HL-60 (cell line): ENCODE measurements at regions not wholly inside any gene's neighbourhood (a gene's known extent, or its start where the extent isn't known, plus 50 kb on each side); places are given as distances from the start of the nearest gene placed in this dataset.

Source experiments
- CTCF ChIP-seq: IDR thresholded peaks from one replicate; pipeline ENCODE4 v1.5.1; 2011; ENCODE audit warnings: low read length, control low read depth, inconsistent platforms; ENCODE audit not compliant: insufficient read depth
- GABPA ChIP-seq: IDR thresholded peaks from 2 replicates; pipeline ENCODE4 v1.6.1; 2012; ENCODE audit warnings: low read depth
- POLR2AphosphoS5 ChIP-seq: IDR thresholded peaks from 2 replicates; pipeline ENCODE4 v1.6.1; 2012; ENCODE audit warnings: low read depth
- REST ChIP-seq: IDR thresholded peaks from 2 replicates; pipeline ENCODE4 v1.6.1; 2012; ENCODE audit warnings: low read depth; ENCODE audit not compliant: insufficient replicate concordance
- SPI1 ChIP-seq: IDR thresholded peaks from 2 replicates; pipeline ENCODE4 v1.6.1; 2012; ENCODE audit warnings: low read depth, mild to moderate bottlenecking, borderline replicate concordance

- no peak for TF ChIP-seq CTCF
- no peak for TF ChIP-seq GABPA
- TF ChIP-seq POLR2AphosphoS5 = no peak
- no peak for TF ChIP-seq REST
- TF ChIP-seq SPI1 = peak; percentile 44; the same call in 1 of the 2 replicates
Measured at GRCh38 chr3:18723206-18723810, 298.2 kb upstream of the SATB1 start.
